WTC11 (cell line): ENCODE measurements at regions not wholly inside any gene's neighbourhood (a gene's known extent, or its start where the extent isn't known, plus 50 kb on each side); places are given as distances from the start of the nearest gene placed in this dataset.

Source experiments
- ATAC-seq: fragments of 200-7000 bp; cut with Tn5 transposase; 2 replicates; pipeline ENCODE4 v1.10.0; 2021; ENCODE audit warnings: mild to moderate bottlenecking, moderate library complexity
- CTCF ChIA-PET: fragments of 300-600 bp; sonication (Branson Sonifier 250); formaldehyde crosslinking; loops from one replicate; lab custom pipeline; 2021; ENCODE audit warnings: antibody characterized with exemption; lab: Charles Lee
- POLR2A ChIA-PET: fragments of 350-600 bp; sonication (Branson Sonifier 250); formaldehyde crosslinking; loops from one replicate; lab custom pipeline; 2021; ENCODE audit warnings: antibody characterized with exemption; lab: Charles Lee
- DNase-seq: peaks from one replicate; pipeline ENCODE4 v3.0.0; 2021; ENCODE audit warnings: low spot score
- H3K27ac Mint-ChIP-seq: 2 replicates; pipeline ENCODE4 v1.8.0; 2021; ENCODE audit warnings: mixed read lengths
- H3K27me3 Mint-ChIP-seq: 2 replicates; pipeline ENCODE4 v1.8.0; 2021; ENCODE audit warnings: low read depth, mild to moderate bottlenecking, moderate library complexity, mixed read lengths
- H3K36me3 Mint-ChIP-seq: 2 replicates; pipeline ENCODE4 v1.8.0; 2021; ENCODE audit warnings: mixed read lengths
- H3K4me1 Mint-ChIP-seq: 2 replicates; pipeline ENCODE4 v1.8.0; 2022; ENCODE audit warnings: mixed read lengths
- H3K4me3 Mint-ChIP-seq: 2 replicates; pipeline ENCODE4 v1.8.0; 2021; ENCODE audit warnings: mild to moderate bottlenecking, moderate library complexity, mixed read lengths
- H3K9me3 Mint-ChIP-seq: 2 replicates; pipeline ENCODE4 v1.8.0; 2021; ENCODE audit warnings: mixed read lengths
- AR ChIP-seq: fragments of 250-450 bp; sonication (Bioruptor Pico); IDR thresholded peaks from 2 replicates; pipeline ENCODE4 v1.9.0; 2021; ENCODE audit warnings: mild to moderate bottlenecking
- CBFB ChIP-seq: sonication (generic); formaldehyde crosslinking; IDR thresholded peaks from 2 replicates; pipeline ENCODE4 v1.8.1; 2022; ENCODE audit warnings: mild to moderate bottlenecking, low read depth, missing genetic modification reagents
- CREB1 ChIP-seq: sonication (generic); formaldehyde crosslinking; IDR thresholded peaks from 2 replicates; pipeline ENCODE4 v1.8.0; 2023; ENCODE audit warnings: mild to moderate bottlenecking, missing genetic modification reagents
- CREM ChIP-seq: sonication (generic); formaldehyde crosslinking; IDR thresholded peaks from 2 replicates; pipeline ENCODE4 v1.8.1; 2022; ENCODE audit warnings: mild to moderate bottlenecking, missing genetic modification reagents, moderate library complexity
- ELF4 ChIP-seq: sonication (generic); formaldehyde crosslinking; IDR thresholded peaks from 2 replicates; pipeline ENCODE4 v1.8.1; 2022; ENCODE audit warnings: low read depth, mild to moderate bottlenecking, moderate library complexity, missing genetic modification reagents
- ESRRA ChIP-seq: sonication (generic); formaldehyde crosslinking; IDR thresholded peaks from 2 replicates; pipeline ENCODE4 v1.8.1; 2022; ENCODE audit warnings: mild to moderate bottlenecking, missing genetic modification reagents, borderline replicate concordance
- FOXK1 ChIP-seq: sonication (generic); formaldehyde crosslinking; IDR thresholded peaks from 2 replicates; pipeline ENCODE4 v1.8.0; 2022; ENCODE audit warnings: mild to moderate bottlenecking, moderate library complexity, missing genetic modification reagents
- GABPB1 ChIP-seq: sonication (generic); formaldehyde crosslinking; IDR thresholded peaks from 2 replicates; pipeline ENCODE4 v1.8.1; 2023; ENCODE audit warnings: mild to moderate bottlenecking, missing genetic modification reagents
- GRHL2 ChIP-seq: fragments of 250-450 bp; sonication (Bioruptor Pico); IDR thresholded peaks from 2 replicates; pipeline ENCODE4 v1.8.0; 2022; ENCODE audit warnings: mild to moderate bottlenecking, moderate library complexity; ENCODE audit not compliant: insufficient replicate concordance, severe bottlenecking
- GTF2I ChIP-seq: fragments of 250-450 bp; sonication (Bioruptor Pico); conservative IDR thresholded peaks from 2 replicates; pipeline ENCODE4 v1.4.0; 2021; ENCODE audit warnings: mild to moderate bottlenecking
- JUN ChIP-seq: sonication (generic); formaldehyde crosslinking; IDR thresholded peaks from 2 replicates; pipeline ENCODE4 v1.8.0; 2023; ENCODE audit warnings: mild to moderate bottlenecking, missing genetic modification reagents
- NFYB ChIP-seq: sonication (generic); formaldehyde crosslinking; conservative IDR thresholded peaks from 2 replicates; pipeline ENCODE4 v1.8.0; 2022; ENCODE audit warnings: low read depth, missing genetic modification reagents
- SOX15 ChIP-seq: fragments of 250-450 bp; sonication (Bioruptor Pico); IDR thresholded peaks from 2 replicates; pipeline ENCODE4 v1.9.0; 2021; ENCODE audit warnings: mild to moderate bottlenecking
- TEAD4 ChIP-seq: sonication (generic); formaldehyde crosslinking; IDR thresholded peaks from 2 replicates; pipeline ENCODE4 v1.8.0; 2022; ENCODE audit warnings: mild to moderate bottlenecking, missing genetic modification reagents
- ZNF138 ChIP-seq: sonication (generic); formaldehyde crosslinking; conservative IDR thresholded peaks from 2 replicates; pipeline ENCODE4 v1.8.1; 2022; ENCODE audit warnings: mild to moderate bottlenecking, moderate library complexity, missing genetic modification reagents
- ZNF263 ChIP-seq: sonication (generic); formaldehyde crosslinking; IDR thresholded peaks from 2 replicates; pipeline ENCODE4 v1.8.1; 2022; ENCODE audit warnings: low read depth, mild to moderate bottlenecking, moderate library complexity, missing genetic modification reagents
- ZNF317 ChIP-seq: sonication (generic); formaldehyde crosslinking; IDR thresholded peaks from 2 replicates; pipeline ENCODE4 v1.8.1; 2023; ENCODE audit warnings: low read depth, mild to moderate bottlenecking, moderate library complexity, missing genetic modification reagents, borderline replicate concordance
- ZNF396 ChIP-seq: fragments of 250-450 bp; sonication (Bioruptor Pico); IDR thresholded peaks from 2 replicates; pipeline ENCODE4 v1.8.0; 2021; ENCODE audit warnings: mild to moderate bottlenecking, moderate library complexity, borderline replicate concordance
- ZNF532 ChIP-seq: fragments of 250-450 bp; sonication (Bioruptor Pico); IDR thresholded peaks from 2 replicates; pipeline ENCODE4 v1.9.0; 2021; ENCODE audit warnings: mild to moderate bottlenecking, borderline replicate concordance
- ZNF671 ChIP-seq: fragments of 250-450 bp; sonication (Bioruptor Pico); IDR thresholded peaks from 2 replicates; pipeline ENCODE4 v1.8.0; 2021; ENCODE audit warnings: mild to moderate bottlenecking
- TF ChIP-seq, protein P1 (sequence below): fragments of 250-450 bp; sonication (Bioruptor Pico); conservative IDR thresholded peaks from 2 replicates; pipeline ENCODE4 v1.9.0; 2021; ENCODE audit warnings: mild to moderate bottlenecking
- TF ChIP-seq, protein P2 (sequence below): fragments of 250-450 bp; sonication (Bioruptor Pico); IDR thresholded peaks from 2 replicates; pipeline ENCODE4 v1.9.0; 2021; ENCODE audit warnings: moderate library complexity, mild to moderate bottlenecking, inconsistent platforms, borderline replicate concordance
- TF ChIP-seq, protein P3 (sequence below): sonication (generic); formaldehyde crosslinking; IDR thresholded peaks from 2 replicates; pipeline ENCODE4 v1.8.1; 2023; ENCODE audit warnings: mild to moderate bottlenecking, moderate library complexity, missing genetic modification reagents

GRCh38 chr2:234172532-234172931 is 122.0 kb downstream of the SPP2 start:
- H3K4me1 Mint-ChIP-seq = peaks cover 23% of the 10 kb centered on the region
- DNase-seq (no peak), ATAC-seq (no peak)
- CTCF ChIA-PET = no interaction called here
- H3K27ac Mint-ChIP-seq = no peak overlapping the region
- H3K27me3 Mint-ChIP-seq = peaks cover 13% of the 10 kb centered on the region
- no peak overlapping the region for H3K4me3 Mint-ChIP-seq
- POLR2A ChIA-PET = no interaction called here
- no peaks in the 10 kb centered on the region for H3K36me3 Mint-ChIP-seq
- H3K9me3 Mint-ChIP-seq = peaks cover 5% of the 10 kb centered on the region
- TF ChIP-seq JUN (CRISPR knock-in tag) (no peak), ZNF317 (CRISPR knock-in tag) (no peak), ZNF138 (CRISPR knock-in tag) (no peak), TEAD4 (no peak), AR (CRISPR knock-in tag) (no peak), GABPB1 (CRISPR knock-in tag) (no peak), FOXK1 (no peak), CREM (CRISPR knock-in tag) (no peak), ZNF671 (CRISPR knock-in tag) (no peak), ZNF396 (CRISPR knock-in tag) (no peak), CREB1 (CRISPR knock-in tag) (no peak)
- TF ChIP-seq, protein P1, sequence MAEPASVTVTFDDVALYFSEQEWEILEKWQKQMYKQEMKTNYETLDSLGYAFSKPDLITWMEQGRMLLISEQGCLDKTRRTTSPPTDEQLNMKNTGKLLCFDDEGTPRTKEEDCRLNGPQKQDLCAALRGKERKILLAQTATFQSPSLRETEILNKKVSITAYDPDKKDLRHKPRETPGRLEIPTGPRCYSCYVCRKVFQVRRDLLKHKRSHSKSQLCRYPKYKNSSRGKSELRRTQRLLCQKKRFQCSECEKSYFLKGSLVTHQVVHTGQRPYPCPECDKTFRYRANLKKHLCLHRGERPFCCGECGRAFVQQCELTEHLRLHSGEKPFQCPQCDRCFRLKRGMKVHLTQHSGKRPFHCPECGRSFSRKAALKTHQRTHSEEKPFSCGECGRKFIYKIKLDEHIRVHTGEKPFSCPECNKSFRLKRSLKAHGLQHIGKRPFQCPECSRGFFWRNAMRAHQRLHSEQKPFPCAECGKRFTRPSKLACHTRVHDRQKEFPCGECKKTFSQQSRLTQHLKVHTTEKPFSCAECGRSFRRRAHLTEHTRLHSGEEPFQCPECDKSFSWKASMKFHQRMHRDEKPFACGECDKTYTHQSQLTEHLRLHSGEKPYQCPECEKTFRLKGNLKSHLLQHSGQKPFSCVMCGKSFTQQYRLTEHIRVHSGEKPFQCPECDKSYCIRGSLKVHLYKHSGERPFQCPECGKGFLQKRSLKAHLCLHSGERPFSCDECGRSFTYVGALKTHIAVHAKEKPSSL (CRISPR knock-in tag) = no peak
- TF ChIP-seq, protein P2, sequence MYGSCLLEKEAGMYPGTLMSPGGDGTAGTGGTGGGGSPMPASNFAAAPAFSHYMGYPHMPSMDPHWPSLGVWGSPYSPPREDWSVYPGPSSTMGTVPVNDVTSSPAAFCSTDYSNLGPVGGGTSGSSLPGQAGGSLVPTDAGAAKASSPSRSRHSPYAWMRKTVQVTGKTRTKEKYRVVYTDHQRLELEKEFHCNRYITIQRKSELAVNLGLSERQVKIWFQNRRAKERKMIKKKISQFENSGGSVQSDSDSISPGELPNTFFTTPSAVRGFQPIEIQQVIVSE (CRISPR knock-in tag) = no peak

- TF ChIP-seq CBFB (CRISPR knock-in tag) (no peak), GTF2I (no peak), ZNF138 (CRISPR knock-in tag) (no peak), ELF4 (no peak), ESRRA (CRISPR knock-in tag) (no peak), GRHL2 (CRISPR knock-in tag) (no peak), ZNF532 (CRISPR knock-in tag) (no peak), SOX15 (CRISPR knock-in tag) (no peak), CREB1 (CRISPR knock-in tag) (no peak), ZNF263 (CRISPR knock-in tag) (no peak), ZNF396 (CRISPR knock-in tag) (no peak), NFYB (CRISPR knock-in tag) (no peak)
- TF ChIP-seq, protein P3, sequence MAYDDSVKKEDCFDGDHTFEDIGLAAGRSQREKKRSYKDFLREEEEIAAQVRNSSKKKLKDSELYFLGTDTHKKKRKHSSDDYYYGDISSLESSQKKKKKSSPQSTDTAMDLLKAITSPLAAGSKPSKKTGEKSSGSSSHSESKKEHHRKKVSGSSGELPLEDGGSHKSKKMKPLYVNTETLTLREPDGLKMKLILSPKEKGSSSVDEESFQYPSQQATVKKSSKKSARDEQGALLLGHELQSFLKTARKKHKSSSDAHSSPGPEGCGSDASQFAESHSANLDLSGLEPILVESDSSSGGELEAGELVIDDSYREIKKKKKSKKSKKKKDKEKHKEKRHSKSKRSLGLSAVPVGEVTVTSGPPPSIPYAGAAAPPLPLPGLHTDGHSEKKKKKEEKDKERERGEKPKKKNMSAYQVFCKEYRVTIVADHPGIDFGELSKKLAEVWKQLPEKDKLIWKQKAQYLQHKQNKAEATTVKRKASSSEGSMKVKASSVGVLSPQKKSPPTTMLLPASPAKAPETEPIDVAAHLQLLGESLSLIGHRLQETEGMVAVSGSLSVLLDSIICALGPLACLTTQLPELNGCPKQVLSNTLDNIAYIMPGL (CRISPR knock-in tag) = no peak
- Mint-ChIP-seq H3K36me3 (no peaks in the 10 kb centered on the region), H3K27me3 (peaks cover 13% of the 10 kb centered on the region), H3K27ac (no peak overlapping the region), H3K9me3 (peaks cover 5% of the 10 kb centered on the region), H3K4me1 (peaks cover 20% of the 10 kb centered on the region), H3K4me3 (no peak overlapping the region)
- DNase-seq (no peak), ATAC-seq (no peak)
- POLR2A ChIA-PET = no interaction called here
- CTCF ChIA-PET = interaction anchor here (0.8 kb wide), 1 partner anchor 37 kb away, joined by 3 read pairs; no protein-coding TSS in a partner anchor
Observed at GRCh38 chr2:234172066-234172465, 121.6 kb downstream of the SPP2 start.
